GM18502 (cell line): ENCODE measurements at regions not wholly inside any gene's neighbourhood (a gene's known extent, or its start where the extent isn't known, plus 50 kb on each side); places are given as distances from the start of the nearest gene placed in this dataset.

Experiments used
- ATAC-seq: cut with Tn5 transposase; IDR thresholded peaks from one replicate; pipeline ENCODE4 v1.9.1; 2021; ENCODE audit warnings: mild to moderate bottlenecking; ENCODE audit not compliant: unreplicated experiment, poor library complexity

GRCh38 chr10:64508029-64508661, 986.9 kb downstream of the REEP3 start:
- no peak for ATAC-seq

DNA sequence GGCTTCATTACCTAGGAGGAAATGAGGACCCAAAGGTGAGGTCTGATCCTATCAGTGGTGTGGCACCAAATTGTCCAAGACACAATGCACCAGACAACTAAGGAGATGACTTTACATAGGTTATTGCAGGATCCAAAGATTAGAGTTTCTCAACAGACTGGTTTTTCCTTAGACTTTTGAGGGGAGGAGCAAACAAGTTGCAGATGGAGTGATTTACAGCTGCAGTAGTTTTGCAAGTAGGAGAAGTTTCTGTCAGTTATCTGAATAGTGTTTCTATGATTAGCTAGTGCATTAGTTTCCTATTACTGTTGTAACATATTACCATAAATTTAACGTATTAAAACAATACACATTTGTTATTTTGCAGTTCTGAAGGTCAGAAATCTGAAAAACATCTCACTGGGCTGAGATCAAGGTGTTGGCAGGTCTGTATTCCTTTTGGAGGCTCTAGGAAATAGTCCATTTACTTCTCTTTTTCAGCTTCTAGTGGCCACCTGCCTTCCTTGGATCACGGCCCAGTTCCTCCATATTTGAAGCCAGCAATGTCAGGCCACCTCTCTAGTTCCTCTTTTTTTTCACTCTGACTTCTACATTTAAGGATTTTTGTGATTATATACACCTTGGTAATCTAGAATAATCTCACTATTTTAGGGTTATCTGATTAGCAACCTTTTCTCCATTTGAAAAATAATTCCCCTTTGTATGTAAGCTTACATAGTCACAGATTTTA, 994.9 kb downstream of the REEP3 start:
- ATAC-seq, result no peak

DNA sequence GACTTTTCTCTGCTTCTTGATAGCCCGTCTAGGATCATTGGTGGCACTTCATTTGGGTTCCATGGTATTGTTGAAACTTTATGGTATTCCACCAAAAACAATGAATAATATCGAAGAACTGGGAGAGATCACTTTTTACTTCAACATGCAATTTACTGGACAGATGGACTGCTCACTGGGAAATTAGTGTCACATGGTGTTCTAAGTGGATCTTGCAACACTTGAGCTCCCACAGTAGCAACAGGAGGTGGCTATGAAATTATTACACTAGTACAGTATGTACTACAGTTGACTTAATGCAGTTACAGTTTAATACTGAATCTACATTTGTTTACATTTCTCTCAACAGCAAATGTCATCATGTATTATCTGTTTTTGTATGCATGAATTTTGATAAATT, 997.3 kb downstream of the REEP3 start:
- ATAC-seq, result no peak

GRCh38 chr10:64519427-64519826, 998.2 kb downstream of the REEP3 start:
- no peak for ATAC-seq

GRCh38 chr10:64519831-64520230, 998.6 kb downstream of the REEP3 start:
- ATAC-seq, result no peak

DNA sequence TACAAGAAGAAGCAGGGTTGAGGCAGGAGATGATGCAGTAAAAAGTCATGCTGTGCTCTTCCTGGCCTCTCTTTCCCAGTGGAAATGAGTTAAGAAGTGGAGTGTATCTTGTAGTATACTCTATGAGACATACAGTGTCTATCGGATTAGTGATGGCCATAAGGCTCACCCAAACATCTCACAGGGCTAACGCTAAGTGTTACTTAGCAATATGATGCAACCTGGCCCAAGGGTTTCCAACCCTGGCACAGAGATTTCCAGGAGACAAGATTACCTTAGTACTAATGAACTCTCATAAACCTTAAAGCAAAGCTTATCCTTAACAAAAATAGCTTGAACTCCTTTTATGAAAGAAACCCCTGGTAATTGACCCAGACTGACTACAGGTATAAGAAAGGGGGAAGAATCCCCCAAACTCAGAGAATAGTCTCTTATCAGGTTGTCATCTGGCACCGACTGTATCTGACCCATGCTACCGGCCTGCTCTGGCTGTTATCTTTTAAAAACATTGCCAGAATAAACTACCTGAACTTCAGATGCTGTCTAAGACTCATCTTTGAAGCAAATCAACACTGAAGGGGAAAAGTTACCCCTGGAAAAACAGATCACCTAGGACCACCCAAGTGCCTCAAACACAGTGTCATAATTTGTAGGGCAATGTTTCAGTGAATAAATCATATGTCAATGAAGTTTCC, 1002.0 kb downstream of the REEP3 start:
- no peak for ATAC-seq

DNA sequence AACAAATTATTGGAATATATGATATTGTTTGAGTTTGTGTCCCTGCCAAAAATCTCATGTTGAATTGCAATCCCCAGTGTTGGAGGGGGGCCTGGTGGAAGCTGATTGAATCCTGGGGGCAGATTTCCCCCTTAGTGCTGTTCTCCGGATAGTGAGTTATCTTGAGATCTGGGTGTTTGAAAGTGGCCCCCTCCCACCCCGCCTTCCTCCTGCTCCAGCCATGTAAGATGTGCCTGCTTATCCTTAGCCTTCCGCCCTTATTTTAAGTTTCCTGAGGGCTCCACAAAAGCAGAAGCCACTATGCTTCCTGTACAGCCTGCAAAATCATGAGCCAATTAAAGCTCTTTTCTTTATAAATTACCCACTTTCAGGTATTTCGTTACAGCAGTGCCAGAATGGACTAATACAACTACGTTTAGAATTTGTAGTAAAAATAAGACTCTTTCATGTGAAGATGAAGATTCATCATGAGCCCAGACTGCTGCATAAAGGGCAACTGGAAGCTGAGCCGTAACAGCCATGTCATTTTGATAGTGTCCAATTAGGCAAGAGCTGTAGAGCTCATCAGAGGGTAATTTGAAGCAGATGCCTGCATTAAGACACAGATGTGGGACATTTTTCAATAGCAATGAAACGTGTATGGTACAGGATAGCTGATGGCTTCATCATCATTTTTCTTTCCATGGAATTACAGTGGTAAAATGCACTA, 1007.2 kb downstream of the REEP3 start:
- no peak for ATAC-seq

GRCh38 chr10:64529003-64529350, 1007.8 kb downstream of the REEP3 start:
- no peak for ATAC-seq

DNA sequence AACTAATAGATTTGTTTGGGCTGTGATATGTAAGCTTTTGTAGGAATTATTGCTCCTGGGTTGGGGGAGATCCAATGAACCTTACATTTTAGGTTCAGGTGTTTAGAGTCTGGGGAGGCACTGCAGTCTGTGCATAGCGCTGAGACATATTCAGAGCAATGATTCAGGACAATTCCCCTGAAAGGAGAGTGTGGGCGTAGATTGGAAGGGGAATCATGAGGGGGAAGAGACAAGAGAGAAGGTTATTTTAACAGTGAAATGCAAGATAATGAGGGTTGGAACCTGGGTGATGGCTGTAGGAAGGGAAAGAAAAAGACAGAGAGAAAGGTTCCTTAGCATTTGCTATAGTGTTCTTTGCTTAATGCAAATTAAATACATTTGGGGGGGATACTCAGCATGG, 1013.4 kb downstream of the REEP3 start:
- ATAC-seq, result no peak

GRCh38 chr10:64535131-64535867, 1014.1 kb downstream of the REEP3 start:
- ATAC-seq, result no peak

- ATAC-seq, result no peak
Observed at GRCh38 chr10:64537112-64537511, 1015.9 kb downstream of the REEP3 start.

GRCh38 chr10:64537928-64538327, 1016.7 kb downstream of the REEP3 start:
- no peak for ATAC-seq

GRCh38 chr10:64546073-64546472, 1024.9 kb downstream of the REEP3 start:
- ATAC-seq, result no peak

GRCh38 chr10:64547168-64547567, 1026.0 kb downstream of the REEP3 start:
- ATAC-seq, result no peak

DNA sequence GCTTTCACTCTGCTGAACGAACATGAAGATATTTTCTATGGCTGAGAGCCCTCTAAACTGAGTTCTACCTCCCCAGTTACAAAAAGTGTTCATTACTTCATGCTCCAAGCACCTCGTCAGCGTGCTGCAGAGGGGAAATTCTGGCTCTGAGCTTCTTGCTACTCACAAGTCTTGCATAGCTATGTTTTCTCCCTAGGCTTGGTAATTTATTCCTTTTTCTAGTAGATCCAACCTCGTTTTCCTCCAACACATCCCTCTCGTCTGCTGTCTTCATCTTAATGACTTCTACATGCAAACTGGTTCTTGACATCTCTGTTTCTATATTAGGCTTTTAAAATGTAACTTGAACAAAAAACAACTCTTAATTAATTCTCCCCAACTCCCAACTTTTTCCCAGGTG, 1034.5 kb downstream of the REEP3 start:
- no peak for ATAC-seq

DNA sequence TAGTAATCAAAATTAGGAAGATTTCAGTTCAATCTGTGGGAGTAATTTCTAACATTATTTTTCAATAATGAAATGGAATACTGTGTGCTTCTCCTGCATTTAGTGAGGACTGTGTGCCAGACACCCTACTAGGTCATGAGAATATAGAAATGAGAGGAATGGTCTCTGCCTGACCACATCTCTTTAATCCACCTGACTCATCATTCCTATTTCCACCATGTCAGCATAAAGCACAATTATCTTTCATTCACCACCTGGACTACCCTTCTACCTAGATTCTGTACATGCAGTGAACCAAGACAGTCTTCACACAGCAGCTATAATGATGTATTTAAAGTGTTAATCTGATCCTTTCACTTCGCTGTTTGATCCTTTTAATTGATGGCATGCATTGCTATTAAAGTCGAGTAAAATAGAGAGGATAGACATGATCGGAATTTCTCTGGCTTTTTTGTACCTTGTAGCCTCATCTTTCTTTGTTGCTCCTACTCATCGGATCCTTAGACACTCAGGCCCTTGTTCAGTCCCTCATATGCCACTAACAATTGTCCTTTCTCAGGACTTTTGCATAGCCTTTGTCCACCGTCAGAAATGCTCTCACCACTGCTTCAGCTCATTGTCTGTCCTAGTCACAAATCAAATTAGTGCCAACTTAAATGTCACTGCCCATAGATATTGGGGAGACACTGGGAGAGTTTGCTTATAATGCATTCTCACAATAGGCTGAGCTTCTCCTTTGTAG, 1037.1 kb downstream of the REEP3 start:
- ATAC-seq, result no peak

DNA sequence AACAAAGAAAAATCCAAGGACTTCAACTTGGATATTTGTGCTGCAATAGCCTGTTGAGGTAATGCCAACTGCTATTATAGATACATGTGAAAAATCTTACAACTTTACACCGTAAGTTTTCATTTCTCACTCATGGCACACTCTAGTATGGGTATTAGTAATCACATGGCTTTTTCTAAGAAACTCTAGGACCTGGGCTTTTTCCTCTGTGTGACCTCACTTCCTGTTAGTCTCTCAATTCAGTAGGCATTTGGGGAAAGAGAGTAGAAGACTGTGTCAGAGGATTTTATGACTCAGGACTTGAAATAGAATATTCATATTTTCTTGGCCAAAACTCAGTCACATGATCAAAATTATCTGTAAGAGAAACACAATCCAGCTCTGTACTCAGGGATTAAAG, 1049.9 kb downstream of the REEP3 start:
- ATAC-seq, result no peak

- ATAC-seq, result no peak
Observed at GRCh38 chr10:64573623-64574325, 1052.6 kb downstream of the REEP3 start.

DNA sequence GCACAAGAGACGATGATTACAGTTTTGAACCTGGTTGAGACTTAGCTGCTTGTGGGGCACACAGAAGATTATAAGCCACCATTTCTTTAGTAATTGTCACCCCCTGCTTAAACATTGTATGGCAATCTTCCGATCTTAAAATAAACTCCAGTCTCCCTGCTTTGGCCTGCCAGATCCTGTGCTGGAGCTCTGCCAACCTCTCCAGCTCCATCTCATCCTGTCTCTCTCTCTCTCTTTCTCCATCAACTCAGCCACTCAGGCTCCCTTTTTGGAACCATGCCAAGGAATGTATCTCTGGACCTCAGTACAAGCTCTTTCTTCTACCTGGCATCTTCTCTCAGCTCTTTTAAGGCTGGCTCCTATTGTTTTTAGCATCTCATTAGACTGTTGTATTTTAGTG, 1053.2 kb downstream of the REEP3 start:
- ATAC-seq, result no peak
